ENCODE measurements at regions not wholly inside any gene's neighbourhood (a gene's known extent, or its start where the extent isn't known, plus 50 kb on each side); places are given as distances from the start of the nearest gene placed in this dataset.

DNA sequence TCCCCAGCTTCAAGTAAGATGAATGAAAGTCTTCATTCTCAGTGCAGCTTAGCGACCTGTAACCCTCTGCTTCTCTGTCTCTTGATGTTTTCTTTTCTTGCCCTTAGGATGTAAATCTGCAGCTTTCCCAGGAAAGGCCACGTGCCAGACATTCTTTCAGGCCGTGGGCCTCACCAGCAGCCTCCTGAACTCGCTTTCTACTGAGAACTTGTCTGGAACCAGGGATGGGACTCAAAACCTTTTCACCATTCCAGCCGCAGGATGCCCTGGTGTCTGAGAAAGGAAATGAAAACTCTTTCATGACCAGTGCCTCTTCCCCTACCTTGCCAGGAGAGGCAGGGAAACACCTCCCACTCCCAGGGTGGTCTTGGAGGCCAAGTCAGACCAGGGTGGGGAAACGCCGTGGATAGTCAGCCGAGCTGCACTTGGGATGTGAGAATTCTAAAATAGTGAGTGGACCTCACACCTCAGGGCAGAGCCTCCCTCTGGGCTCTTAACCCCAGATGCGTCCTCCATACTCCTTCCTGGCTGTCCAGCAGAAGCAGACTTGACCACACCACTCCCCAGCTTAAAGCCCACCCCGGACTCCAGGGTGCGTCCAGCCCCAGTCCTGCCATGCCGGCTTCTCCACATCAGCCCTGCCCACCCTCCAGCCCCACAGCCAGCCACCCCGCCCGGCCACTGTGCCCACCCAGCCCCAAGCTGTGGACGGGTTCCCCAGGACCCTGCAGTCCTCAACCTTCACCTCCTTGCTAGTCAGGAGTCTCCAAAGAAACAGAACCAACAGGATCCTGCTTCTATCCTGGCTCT lies 115.5 kb downstream of the TWIST2 start:
- no peak for DNase-seq (ENCODE audit: low spot score)
- FAIRE-seq, result no peak

DNA sequence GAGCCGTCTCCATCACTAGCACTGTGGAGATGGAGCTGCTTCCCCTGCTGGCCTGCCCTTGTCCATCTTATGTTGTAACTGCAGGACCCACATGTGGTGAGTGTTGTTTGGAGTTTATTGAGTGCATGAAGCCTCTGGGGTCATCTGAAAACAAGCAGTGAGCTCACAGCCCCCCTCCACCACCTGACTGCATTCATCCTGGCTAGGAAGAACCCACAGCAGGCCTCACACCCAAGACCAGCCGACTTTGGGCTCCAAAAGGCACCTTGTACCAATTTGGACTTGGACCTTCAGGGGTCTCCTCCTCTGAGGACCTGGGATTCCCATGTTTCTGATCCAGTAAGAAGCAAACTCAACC lies 116.1 kb downstream of the TWIST2 start:
- no peak for FAIRE-seq
- no peak for DNase-seq (ENCODE audit: low spot score)

DNA sequence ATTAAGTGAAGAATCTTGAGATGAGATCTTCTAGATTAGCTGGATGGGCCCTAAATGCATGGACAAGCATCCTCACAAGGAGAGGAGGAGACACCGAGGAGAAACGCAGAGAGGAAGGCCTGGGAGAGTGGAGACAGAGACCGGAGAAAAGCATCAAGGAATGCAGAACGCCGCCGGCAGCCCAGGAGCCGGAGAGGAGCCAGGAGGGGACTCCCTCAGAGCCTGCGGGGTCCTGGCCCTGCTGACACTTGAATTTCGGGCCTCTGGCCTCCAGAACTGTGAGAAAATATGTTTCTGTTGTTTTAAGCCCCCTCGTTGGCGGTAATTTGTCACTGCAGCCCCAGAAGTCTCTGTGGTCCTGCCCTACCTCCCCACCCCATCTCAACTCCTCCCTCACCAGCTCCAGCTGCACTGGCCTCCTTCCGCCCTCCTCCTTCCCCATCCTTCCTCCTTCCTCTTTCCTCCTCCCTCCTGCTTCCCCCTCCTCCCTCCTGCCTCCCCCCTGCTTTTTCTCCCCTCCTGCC lies 116.7 kb downstream of the TWIST2 start:
- DNase-seq (ENCODE audit: low spot score) (no peak), FAIRE-seq (no peak)

DNA sequence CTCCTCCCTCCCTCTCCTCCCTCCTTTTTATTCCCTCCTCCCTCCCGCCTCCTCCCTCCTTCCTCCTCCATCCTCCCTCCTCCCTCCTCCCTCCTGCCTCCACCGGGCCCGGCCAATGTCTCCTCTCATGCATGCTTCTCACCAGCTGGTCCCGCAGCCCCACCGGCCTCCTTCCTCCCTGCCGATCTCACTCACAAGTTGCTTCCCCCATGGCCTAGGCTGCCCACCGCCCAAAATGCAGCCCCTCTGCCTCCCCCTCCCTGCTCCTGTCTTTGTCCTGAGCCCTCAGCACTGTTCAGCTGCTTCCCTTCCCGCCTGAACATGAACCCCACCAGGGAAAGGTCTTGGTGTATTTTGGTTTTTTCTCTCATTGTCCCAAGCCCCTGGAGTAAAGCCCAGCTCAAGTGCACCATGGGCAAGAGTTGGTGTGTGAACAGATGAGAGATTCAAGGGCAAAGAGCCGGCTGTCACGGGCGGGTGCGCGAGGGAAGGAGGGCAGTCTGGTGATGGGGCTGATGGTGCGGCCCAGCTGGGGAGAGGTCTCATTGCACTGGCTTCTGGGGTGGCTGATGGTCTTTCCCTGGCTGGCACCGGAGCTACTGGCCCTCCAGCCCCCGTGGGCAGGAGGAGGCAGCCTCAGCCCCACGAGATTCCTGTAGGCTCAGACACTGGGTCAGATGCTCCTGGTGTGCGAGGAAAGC lies 117.6 kb downstream of the TWIST2 start:
- FAIRE-seq (no peak), DNase-seq (ENCODE audit: low spot score) (no peak)

DNA sequence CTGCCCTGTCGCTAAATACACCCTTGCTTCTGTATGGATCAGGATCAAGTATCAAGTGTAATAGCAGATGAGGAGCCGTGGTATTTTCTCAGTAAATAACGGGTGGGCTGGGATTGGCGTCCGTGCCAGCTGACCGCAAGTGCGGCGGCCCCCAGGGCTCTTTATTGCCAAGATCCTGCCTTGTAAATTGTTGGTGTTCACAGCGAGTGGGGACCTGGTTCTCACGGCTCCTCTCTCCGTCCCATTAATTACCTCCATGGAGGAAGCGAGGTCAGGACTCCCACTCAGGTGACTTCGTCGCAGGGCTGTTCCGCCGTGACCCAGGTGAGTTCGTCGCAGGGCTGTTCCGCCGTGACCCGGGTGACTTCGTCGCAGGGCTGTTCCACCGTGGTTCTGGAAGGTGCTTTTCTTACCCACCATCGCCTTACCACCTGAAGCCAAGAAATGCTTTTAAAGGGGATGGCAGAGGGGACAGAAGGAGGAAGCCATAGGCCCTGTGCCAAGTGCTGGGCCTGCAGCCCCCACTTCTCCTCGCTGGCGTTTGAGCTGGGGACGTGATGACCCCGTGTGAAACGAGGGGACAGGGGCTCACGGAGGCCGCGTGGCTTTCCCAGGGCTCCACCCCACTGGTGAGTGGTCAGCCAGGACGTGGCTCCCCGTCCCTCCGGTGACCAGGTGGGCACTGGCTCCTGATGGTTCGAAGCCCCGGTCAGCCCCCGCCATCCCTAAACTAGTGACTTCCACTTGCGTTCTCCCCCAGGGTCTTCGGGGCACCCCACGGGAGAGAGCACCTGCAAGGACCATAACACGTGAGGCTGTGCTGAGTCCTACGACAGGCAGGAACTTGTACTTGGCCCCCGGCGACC lies 118.4 kb downstream of the TWIST2 start:
- FAIRE-seq, result no peak
- DNase-seq (ENCODE audit: low spot score), result no peak

DNA sequence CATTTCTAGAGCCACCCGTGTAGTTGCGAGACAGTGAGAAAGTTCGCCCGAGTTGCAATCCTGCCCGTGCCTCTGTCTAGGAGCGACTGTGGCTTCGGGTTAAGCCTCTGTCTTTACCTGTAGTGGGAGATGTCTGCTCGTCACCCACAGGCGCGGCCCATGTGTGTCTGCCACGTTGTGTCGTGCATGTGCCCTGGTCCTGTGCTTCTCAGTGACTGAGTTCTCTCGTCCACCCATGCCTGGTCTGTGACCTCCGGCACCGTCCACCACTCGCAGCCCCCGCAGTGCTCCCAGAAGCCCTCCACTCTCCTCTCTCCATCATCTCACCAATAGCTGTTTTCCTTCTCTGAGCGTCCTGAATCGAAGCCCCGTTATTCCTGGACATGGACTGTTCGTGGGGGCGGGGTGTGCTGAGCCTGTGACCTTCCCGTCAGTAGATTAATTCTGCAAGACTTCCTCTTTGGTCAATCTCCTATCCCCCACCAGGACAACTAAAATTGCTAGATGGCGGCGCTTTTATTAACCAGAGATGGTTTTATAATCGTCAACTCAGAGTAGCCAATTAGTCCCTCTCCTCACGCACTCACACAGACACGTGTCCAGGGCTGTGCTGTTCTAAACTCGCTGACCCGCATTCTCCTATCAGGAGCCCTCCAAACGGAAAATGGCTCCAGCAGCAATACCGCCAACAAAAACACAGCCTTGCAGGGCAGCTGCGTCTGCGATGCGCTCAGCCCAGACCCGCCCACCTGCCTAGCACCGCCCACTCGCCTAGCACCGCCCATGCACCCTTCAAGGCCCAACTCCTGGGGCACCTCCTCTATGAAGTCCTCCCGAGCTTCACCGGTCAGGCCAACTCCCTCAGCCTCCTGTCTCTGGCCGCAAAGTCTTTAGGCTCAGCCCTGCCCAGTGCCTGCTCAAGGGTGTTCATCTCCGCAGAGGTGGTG lies 119.4 kb downstream of the TWIST2 start:
- no peak for DNase-seq (ENCODE audit: low spot score)
- no peak for FAIRE-seq

DNA sequence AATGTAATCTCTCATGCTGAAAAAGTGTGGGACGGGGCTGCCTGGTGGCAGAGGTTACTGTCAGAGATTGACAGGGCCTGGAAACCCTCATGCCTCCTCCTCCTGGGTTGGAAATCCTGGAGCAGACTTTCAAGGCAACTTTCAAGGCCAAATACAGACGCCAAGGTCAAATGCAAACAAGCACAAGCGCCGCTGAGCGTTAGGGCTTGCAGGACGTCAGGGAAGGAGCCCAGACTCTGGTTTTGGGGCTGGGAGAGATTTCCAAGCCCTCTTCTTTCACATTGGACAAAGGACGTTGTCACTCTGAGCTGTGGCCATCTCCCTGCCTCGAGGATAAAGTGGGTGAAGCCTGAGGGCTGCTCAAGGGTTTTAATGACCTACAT lies 120.1 kb downstream of the TWIST2 start:
- no peak for FAIRE-seq
- DNase-seq (ENCODE audit: low spot score), result no peak

DNA sequence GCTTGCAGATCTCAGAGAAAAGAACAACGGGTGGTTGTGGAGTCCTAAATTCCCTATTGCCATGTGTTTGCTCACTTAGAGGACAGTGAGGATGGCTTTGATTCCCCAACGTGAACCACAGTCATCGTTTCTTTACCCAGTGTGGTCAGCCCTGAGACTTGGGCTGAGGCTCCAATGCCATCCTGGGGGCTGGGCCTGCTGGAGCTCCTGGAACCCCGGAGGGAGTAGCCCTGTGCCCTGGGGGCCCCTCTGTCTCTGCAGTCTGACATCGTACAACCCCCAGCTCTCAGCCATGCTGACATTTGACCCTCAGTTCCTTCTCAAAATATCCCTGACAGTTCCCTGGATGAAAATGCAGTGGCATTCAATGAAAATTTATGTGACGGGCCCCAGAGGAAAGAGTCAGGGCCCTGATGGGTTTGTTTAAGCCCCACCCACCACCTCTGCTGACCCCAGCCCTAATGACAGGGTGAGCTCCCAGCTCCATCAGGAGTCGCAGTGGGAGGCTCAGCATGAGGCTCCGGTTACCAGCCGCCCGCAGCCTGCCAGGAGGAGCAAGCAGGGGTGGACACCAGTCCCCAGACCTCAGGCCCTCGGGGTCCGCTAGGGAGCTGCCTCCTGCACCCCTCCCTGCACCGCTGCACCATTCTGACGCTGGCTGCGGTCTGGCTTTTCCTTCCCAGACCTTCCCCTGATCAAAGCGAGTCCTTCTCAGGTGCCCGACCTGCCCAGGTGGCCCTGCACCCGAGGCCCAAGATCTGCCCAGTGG lies 120.9 kb downstream of the TWIST2 start:
- DNase-seq (ENCODE audit: low spot score) (no peak), FAIRE-seq (no peak)

DNA sequence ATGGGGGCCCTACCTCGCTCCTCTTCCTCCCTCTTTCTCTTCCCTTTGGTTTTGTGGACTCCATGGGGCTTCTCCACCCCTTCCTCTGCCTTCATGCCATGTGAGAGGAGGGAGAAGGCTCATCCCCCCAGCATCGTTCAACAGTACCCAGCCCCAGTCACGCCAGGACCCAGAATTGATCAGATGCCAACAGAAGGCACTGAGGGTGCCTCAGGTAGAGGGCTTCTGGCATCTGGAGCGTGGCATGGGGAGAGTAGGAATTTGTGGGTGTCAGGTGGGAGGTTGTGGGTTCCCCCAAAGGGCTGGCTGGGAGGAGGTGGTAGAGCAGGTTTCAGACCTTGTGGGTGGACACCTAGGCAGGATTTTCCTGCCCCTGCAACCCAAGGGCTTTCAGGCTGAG lies 122.0 kb downstream of the TWIST2 start:
- no peak for FAIRE-seq
- DNase-seq (ENCODE audit: low spot score), result no peak

DNA sequence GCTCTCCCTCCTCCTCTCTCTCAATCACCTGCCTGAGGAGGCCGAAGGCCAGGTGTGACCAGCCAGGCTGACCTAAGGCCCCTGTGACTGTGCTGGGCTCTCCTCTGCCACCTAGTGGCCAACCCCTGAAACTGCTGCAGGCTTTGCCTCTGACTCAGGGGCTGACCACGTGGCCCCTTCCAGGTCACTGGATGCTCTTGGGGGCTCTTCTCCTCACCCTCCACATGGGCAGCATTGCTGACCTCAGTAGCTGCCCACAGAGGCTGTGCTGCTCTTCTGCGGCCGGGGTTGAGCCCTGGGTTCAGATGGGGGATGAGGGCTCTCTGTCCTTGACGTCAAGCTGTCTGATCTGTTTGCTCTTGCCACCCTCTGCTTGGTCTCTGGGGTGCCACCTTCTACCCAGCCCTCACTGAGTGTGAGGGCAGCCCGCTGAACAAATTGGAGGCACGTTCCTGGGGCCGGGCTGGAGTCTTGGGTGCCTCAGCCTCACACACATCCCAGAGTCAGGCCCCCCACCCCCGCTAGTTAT lies 122.7 kb downstream of the TWIST2 start:
- peak; percentile 61 for FAIRE-seq
- DNase-seq (ENCODE audit: low spot score), result peak; percentile 75

DNA sequence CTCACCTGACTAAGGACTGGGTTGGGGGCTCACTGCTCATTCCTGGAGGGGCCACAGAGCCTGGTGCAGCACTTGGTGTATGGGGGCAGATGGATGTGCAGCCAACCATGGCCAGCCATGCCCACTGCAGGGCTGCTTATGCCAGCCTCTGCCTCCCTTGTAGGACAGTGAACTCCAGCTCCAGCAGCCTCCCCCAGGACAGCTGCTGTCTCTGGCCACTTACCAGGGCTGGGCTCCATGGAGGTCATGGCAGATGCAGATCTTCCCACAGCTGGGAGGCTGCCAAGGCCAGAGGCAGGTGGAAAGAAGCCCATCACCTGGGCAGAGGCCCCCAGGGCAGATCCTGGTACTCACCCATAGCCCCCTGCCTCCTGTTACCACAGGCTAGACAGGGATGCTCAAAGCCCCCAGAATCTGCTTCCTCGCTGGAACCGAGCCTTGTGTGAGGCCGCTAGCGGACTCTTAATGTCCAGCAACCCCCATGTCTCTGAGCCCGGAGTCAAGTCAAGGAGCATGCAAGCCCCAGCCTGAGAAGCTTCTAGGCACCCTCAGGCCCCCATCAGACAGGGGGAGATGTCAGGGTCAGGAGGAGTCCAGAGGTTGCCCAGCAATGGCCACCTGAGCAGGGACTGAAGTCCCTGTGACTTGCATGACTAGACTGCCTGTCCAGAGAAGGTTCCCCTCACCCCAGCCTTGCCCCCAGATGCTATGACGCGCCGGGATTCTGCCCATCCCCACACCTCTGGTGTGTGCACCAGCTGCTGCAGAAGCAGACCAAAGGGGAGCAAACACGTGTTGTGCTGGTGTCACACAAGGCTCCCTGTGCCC lies 123.6 kb downstream of the TWIST2 start:
- peak; percentile 62 for FAIRE-seq

DNA sequence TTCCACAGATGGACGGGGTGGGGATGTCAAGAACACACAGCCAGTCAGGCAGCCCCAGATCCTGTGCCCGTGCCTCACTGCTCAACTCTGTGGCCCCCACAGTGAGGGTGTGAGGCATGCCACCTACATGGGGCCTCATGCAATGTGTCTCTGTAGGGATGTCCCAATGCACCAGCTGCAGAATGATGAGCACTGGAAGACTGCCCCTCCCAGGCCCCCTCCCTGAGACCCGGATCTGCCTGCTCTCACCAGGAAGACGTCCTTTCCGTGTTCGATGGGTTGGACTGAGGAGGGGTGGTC lies 124.2 kb downstream of the TWIST2 start:
- DNase-seq (ENCODE audit: low spot score) (no peak), FAIRE-seq (no peak)

More for the DNA sequence above, 123.6 kb downstream of the TWIST2 start:
- DNase-seq (ENCODE audit: low spot score), result no peak

DNA sequence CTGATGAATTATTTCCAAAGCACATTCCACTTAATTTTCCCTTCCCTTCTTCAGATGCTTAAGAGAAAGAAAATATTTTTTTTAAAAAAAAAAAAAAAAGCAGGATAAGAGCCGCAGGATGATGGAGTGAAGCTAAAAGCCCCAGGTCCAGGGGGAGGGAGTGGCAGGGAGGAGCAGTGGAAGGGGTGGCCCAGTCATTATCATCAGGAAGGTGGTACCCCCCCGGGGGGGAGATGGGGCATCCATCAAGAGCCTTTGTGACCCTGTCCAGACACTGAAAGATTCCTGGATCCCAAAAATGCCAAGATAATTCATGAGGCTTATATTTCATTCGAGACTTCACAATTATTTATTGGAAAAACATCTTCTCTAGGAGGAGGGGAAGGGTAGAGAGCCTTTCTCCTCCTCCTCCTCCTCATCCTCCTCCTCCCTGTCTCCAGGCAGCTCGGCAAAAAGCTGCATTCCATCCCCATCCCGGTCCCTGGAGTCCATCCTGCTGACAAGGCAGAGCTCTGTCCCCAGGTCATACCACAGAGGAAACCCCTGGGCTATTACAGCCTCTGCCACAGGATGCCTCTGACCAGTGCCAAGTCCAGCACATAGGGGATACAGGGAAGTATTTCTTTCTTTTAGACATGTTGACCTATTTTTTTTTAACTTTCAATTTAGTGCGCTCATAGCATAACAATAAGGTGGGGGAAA lies 125.3 kb downstream of the TWIST2 start:
- no peak for FAIRE-seq
- DNase-seq (ENCODE audit: low spot score), result peak; percentile 62

DNA sequence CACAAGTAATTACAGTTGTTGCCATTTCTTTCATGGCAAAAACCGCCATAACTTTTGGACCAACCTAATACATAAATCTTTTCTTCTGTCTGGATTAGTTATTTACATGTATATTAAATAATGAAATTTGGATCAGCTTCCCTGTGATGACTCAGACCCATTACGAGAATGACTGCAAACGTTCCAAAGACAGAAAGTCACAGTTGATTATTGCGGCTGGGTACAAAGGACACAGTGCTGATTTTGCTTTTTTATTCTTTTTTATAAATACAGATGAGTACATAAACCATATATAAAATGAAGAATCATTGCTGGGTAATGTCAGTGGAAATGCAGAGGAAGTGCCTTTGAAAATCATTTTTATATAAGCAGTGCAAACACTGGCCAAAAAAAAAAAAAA lies 126.2 kb downstream of the TWIST2 start:
- no peak for FAIRE-seq

DNA sequence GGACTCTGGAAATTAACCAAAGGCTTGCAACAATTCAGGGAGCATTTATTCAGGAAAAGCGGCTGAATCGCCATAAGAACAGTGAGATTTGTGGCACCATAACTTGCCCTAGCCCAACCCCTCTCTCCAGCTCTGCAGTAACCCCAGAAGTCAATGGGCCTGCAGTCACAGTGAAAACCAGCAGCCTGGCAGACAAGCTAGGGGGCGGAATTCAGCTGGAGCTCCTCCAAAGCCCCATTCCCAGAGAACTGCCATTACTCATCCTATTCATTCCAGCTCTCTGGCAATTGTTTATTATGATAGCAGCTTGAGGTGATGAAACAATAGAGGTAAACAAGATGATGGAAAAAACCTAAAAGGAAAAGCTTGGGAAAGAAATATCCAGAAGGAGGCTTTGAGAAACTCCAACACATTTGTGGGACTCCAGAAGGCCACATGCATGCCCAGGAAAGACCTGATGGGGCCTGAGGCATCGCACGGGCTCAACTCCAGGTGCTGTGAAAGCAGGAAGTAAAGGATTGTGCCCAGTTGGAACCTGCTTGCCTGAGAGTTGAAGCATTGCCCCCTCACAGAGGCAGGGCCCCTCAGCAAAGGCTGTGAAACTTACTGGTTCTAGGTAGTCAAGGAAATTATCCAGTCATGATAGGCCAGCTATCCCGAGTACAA lies 126.7 kb downstream of the TWIST2 start:
- FAIRE-seq (no peak), DNase-seq (ENCODE audit: low spot score) (peak; percentile 83)

More for the DNA sequence above, 126.2 kb downstream of the TWIST2 start:
- DNase-seq (ENCODE audit: low spot score), result no peak

DNA sequence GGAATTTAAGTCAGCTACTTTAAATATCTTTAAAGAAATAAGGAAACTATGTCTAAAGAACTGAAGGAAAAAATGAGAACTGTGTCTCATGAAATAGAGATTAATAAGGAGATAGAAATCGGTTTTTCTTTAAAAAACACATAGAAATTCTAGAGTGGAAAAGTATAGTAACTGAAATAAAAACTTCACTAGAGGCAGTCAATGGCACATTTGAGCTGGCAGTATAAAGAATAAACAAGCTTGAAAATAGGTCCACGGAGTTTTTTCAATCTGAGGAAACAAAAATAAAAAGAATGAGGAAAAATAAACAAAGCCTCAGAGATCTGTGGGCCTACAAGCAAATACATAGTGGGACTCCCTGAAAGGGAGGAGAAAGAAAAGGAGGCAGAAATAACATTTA lies 127.5 kb downstream of the TWIST2 start:
- DNase-seq (ENCODE audit: low spot score), result no peak

DNA sequence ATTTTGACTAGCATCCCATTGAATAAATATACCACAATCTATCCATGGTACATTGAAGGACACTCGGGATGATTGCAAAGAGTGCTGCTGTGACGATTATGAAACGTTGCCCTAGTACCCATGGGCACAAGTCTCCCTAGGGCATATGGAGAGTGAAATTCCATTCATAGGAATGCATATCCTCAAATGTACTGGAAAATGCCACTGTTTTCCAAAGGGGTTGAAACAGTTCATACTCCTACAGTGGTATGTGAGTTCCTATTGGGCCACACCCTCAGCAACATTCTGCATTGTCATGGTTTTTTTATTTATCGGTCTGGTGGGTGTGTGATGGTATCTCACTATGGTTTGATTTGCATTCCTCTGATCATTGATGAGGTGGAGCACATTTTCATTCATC lies 130.6 kb downstream of the TWIST2 start:
- DNase-seq (ENCODE audit: low spot score), result no peak
- no peak for FAIRE-seq

More for the DNA sequence above, 127.5 kb downstream of the TWIST2 start:
- FAIRE-seq, result no peak

DNA sequence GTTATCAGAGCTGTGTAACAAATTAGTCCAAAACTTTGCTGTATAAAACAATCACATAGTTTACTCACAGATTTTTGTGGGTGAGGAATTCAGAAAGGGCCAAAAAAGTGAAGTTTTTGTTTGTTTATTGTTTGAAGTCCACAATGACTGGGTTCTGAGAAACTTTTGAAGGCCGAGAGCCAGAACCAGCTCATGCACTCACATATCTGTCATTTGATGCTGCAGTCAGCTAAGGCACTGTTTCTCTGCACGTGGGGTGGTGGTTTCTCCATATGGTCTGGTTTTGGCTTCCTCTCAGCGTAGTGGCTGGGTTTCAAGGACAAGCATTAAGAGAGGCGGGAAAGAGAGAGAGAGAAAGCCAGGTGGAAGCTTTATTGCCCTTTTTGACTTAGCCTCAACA lies 131.8 kb downstream of the TWIST2 start:
- DNase-seq (ENCODE audit: low spot score), result no peak
- FAIRE-seq, result no peak
